Stomach (tissue), 4 donors: ENCODE measurements at regions not wholly inside any gene's neighbourhood (a gene's known extent, or its start where the extent isn't known, plus 50 kb on each side); places are given as distances from the start of the nearest gene placed in this dataset.

Source experiments
- POLR2A ChIP-seq, 4 donors: fragments of 450-650 bp; IDR thresholded peaks; one replicate each; pipeline ENCODE4 v1.6.1; 2016; ENCODE audit warnings: antibody characterized with exemption in 4 of 4, control low read depth in 2 of 4, mild to moderate bottlenecking in 1 of 4, moderate library complexity in 1 of 4
- TF ChIP-seq, protein P1 (sequence below), 7 experiments: fragments of 450-650 bp in 4 of 7; fragments of 200-600 bp in 3 of 7; sonication (generic) in 3 of 7; IDR thresholded peaks; one replicate each; pipeline ENCODE4 v1.5.1; 2016 to 2019; ENCODE audit warnings: antibody characterized with exemption in 7 of 7, control low read depth in 2 of 7, mild to moderate bottlenecking in 1 of 7

DNA sequence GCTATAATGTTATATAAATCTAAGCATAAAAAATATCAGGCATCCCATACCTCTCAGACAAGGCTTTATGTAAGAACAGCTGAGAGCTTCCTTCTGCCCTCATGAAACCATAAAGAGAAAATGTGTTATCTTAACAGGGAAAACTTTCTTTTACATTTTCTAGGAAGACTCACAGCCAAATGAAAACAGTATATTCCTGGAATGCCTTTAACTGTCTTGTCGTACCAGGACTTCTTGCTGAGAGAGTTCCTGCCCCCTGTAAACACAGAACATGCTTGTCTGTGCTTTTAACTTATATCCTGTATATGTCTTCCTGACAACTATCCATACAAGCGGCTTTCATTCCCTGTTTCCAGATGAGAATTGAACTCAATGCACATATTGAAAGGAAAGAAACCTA lies 64.8 kb upstream of the AHR start:
- TF ChIP-seq, protein P1, sequence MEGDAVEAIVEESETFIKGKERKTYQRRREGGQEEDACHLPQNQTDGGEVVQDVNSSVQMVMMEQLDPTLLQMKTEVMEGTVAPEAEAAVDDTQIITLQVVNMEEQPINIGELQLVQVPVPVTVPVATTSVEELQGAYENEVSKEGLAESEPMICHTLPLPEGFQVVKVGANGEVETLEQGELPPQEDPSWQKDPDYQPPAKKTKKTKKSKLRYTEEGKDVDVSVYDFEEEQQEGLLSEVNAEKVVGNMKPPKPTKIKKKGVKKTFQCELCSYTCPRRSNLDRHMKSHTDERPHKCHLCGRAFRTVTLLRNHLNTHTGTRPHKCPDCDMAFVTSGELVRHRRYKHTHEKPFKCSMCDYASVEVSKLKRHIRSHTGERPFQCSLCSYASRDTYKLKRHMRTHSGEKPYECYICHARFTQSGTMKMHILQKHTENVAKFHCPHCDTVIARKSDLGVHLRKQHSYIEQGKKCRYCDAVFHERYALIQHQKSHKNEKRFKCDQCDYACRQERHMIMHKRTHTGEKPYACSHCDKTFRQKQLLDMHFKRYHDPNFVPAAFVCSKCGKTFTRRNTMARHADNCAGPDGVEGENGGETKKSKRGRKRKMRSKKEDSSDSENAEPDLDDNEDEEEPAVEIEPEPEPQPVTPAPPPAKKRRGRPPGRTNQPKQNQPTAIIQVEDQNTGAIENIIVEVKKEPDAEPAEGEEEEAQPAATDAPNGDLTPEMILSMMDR (IDR thresholded peaks at IDR 0.05): no peak
- TF ChIP-seq POLR2A (IDR thresholded peaks at IDR 0.05): no peak
